Cardiac muscle cell (in vitro differentiated cells and primary cell): ENCODE measurements at regions not wholly inside any gene's neighbourhood (a gene's known extent, or its start where the extent isn't known, plus 50 kb on each side); places are given as distances from the start of the nearest gene placed in this dataset.

Experiments used
- DNase-seq, 2 donors: peaks; one replicate each; pipeline versions ENCODE4 v3.0.0 to v3.0.0-alpha.2; 2010 to 2017; ENCODE audit warnings: low read depth in 1 of 2, low spot score in 1 of 2
- H3K27ac ChIP-seq: fragments of 200-600 bp; sonication (generic); 2 replicates; pipeline ENCODE4 v1.5.1; 2016
- H3K27me3 ChIP-seq: fragments of 200-600 bp; sonication (generic); 2 replicates; pipeline ENCODE4 v1.6.0; 2016; ENCODE audit warnings: control low read depth
- H3K36me3 ChIP-seq: fragments of 200-600 bp; sonication (generic); 2 replicates; pipeline ENCODE4 v1.5.1; 2016; ENCODE audit warnings: control low read depth
- H3K4me1 ChIP-seq: fragments of 200-600 bp; sonication (generic); 2 replicates; pipeline ENCODE4 v1.8.1; 2017; ENCODE audit warnings: low read depth, mild to moderate bottlenecking, mixed run types
- H3K4me3 ChIP-seq: fragments of 200-600 bp; sonication (generic); 2 replicates; pipeline ENCODE4 v1.5.1; 2016; ENCODE audit warnings: mild to moderate bottlenecking
- H3K9me3 ChIP-seq: fragments of 200-600 bp; sonication (generic); 2 replicates; pipeline ENCODE4 v1.5.1; 2017; ENCODE audit warnings: low read depth, mild to moderate bottlenecking, control low read depth
- CTCF ChIP-seq: IDR thresholded peaks from 2 replicates; pipeline ENCODE4 v1.5.1; 2012; ENCODE audit warnings: low read depth, mild to moderate bottlenecking, low read length

GRCh38 chr2:212770240-212770639 is 231.6 kb upstream of the ERBB4 start:
- no peak for DNase-seq
- TF ChIP-seq CTCF = no peak
- Histone ChIP-seq H3K4me3 (no peak overlapping the region), H3K36me3 (no peaks in the 10 kb centered on the region), H3K27ac (no peak overlapping the region), H3K27me3 (no peaks in the 10 kb centered on the region), H3K9me3 (no peaks in the 10 kb centered on the region), H3K4me1 (no peaks in the 10 kb centered on the region)

GRCh38 chr2:212766921-212767320 is 228.3 kb upstream of the ERBB4 start:
- no peak for DNase-seq
- Histone ChIP-seq H3K36me3 (no peaks in the 10 kb centered on the region), H3K9me3 (no peaks in the 10 kb centered on the region), H3K4me1 (no peaks in the 10 kb centered on the region), H3K4me3 (no peak overlapping the region), H3K27me3 (no peaks in the 10 kb centered on the region), H3K27ac (no peak overlapping the region)
- no peak for TF ChIP-seq CTCF

- no peak for DNase-seq
- H3K4me1 ChIP-seq = no peaks in the 10 kb centered on the region
- no peaks in the 10 kb centered on the region for H3K27me3 ChIP-seq
- H3K9me3 ChIP-seq = no peaks in the 10 kb centered on the region
- H3K36me3 ChIP-seq = no peaks in the 10 kb centered on the region
- no peak overlapping the region for H3K4me3 ChIP-seq
- no peak for TF ChIP-seq CTCF
- no peak overlapping the region for H3K27ac ChIP-seq
These were observed 214.2 kb upstream of the ERBB4 start for GRCh38 chr2:212752730-212753351.

GRCh38 chr2:212745359-212745758 is 206.8 kb upstream of the ERBB4 start:
- no peak overlapping the region for H3K27ac ChIP-seq
- H3K27me3 ChIP-seq = no peaks in the 10 kb centered on the region
- no peak for DNase-seq
- TF ChIP-seq CTCF = no peak
- no peaks in the 10 kb centered on the region for H3K4me1 ChIP-seq
- no peak overlapping the region for H3K4me3 ChIP-seq
- H3K36me3 ChIP-seq = no peaks in the 10 kb centered on the region
- no peaks in the 10 kb centered on the region for H3K9me3 ChIP-seq

- H3K4me3 ChIP-seq = no peak overlapping the region
- H3K9me3 ChIP-seq = no peaks in the 10 kb centered on the region
- peaks cover 9% of the 10 kb centered on the region for H3K4me1 ChIP-seq
- no peak for DNase-seq
- no peaks in the 10 kb centered on the region for H3K27me3 ChIP-seq
- TF ChIP-seq CTCF = no peak
- no peak overlapping the region for H3K27ac ChIP-seq
- no peaks in the 10 kb centered on the region for H3K36me3 ChIP-seq
These were observed 199.0 kb upstream of the ERBB4 start for GRCh38 chr2:212737392-212738172.
